NCI-H2029 treated with DMSO at 0.1 percent for 48 hours (cell line): ENCODE measurements at regions not wholly inside any gene's neighbourhood (a gene's known extent, or its start where the extent isn't known, plus 50 kb on each side); places are given as distances from the start of the nearest gene placed in this dataset.
"Not testable (repeated sequence)": the region's sequence is repeated elsewhere in the genome, so short reads cannot be mapped to it uniquely, and the experiment has no call there.

Source experiments
- DNase-seq: peaks from one replicate; lab custom pipeline; 2025; lab: John Stamatoyannopoulos, UW

DNA sequence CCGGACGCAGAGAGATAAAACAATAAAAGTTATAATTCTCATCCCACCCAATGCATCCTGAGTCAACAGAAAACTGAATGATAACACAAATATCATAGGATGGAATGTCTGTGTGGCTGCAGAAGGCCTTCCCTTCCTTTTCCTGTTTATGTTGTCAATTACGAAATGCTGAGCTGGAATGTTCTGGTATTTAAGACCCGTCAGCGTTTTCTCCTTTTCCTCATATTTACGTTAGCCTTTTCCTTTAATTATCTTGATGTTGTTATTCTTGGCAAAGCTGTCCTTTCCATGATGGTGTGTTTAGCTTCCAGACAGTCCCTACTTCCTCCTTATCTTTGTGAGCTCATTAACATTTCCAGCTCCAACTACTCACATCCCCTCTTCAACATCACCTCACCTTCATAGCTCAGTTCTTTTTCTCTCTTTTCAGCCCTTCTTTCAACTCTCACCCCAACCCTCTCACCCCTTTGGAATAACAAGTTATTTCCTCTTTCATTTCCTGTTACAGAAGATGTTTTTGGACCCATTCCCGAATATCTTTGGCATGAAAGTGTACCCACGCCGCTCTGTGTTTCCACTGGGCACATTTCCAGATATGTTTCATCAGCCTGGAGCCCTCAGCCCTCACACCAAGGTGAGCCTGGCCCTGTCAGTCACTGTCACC, 221.6 kb downstream of the NR2F1-AS1 start:
- DNase-seq: peak; percentile 77

DNA sequence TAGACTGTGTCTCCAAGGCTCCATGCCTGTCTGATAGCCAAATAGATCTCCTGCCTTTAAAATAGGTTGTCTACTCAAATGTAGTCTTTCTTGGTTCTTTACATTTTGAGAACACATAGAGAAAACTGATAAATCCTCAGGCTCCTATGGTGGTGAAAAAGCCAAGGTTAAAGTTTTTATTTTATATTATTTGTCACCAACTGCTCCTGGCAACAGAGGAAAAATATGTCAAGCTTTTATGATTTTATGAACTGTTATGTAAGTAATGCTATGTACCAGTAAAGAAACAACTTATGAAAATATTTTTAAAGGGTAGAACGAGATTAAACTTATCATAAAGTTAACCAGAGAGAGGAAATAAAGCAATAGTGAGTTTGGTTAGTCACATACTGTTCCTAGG, 222.8 kb downstream of the NR2F1-AS1 start:
- no peak for DNase-seq

DNA sequence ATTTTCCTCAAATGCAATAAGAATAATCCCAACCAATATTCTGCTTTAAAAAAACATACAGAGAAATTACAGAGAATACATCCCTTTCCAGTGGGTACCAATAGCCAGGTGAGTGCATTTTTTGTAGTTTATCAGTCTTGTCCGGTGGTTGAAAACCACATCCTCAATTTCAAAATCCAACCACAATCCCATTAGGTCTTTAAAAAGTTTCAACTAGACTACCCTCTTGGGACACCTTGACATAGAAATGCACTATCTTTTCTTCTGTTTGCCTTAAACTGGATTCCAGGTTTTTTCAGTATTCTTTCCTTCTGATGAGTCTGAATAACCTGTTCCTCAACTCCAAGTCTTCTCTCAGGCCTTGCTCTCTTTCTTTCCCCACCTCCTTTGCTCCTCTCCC, 223.3 kb downstream of the NR2F1-AS1 start:
- no peak for DNase-seq

DNA sequence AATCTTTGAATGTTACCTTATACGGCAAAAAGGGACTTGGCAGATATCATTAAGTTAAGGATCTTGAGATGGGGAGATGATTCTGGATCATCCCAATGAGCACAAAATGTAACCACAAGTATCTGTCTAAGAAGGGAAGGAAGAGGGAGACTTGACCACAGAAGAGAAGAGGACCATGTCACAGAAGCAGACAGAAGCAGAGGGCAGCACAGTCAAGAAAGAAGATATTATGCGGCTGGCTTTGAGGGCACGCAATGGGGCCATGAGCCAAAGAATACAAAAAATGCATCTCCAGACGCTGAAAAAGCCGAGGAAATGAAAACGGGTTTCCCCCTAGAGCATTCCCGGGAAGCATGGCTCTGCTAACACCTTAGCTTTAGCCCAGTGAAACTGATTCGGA, 225.3 kb downstream of the NR2F1-AS1 start:
- no peak for DNase-seq

DNA sequence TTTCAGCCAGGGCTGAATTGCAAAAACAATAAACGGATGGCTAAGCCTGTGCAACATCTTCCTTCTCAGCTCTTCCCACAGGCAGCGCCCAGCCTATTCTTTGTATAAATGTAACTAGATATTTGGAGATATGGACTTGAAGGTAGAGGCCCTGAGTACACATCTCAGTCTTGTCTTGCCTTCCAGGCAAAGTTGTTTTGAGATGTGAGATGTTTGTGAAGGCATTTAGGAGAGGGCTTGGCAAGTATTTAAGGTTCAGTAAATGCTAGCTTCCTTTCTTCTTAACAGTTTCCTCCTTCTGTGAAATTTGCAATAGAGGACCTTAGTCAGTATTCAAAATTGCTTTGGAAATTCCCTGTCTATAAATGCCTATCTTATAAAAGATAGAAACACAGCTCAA, 228.8 kb downstream of the NR2F1-AS1 start:
- no peak for DNase-seq

DNA sequence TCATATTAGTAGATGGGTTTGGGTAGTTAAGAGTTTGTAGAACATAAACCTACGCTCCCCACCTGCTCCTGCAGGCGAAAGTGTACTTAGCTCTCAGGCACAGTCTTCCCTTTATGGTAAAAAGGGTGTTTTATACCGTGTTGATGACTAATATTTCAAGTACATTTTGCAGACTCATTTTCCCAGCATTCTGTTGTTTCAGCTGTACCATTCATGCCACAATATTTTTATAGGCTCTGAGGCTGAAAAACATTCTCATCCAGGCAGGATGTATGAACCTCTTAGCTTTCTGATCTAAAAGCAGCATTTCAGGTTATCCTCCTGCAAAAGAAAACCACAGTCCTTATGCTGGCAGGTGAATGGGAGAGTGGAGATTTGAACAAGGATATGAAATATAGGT, 231.4 kb downstream of the NR2F1-AS1 start:
- no peak for DNase-seq

- no peak for DNase-seq
Measured at GRCh38 chr5:93348231-93348630, 232.8 kb downstream of the NR2F1-AS1 start.

DNA sequence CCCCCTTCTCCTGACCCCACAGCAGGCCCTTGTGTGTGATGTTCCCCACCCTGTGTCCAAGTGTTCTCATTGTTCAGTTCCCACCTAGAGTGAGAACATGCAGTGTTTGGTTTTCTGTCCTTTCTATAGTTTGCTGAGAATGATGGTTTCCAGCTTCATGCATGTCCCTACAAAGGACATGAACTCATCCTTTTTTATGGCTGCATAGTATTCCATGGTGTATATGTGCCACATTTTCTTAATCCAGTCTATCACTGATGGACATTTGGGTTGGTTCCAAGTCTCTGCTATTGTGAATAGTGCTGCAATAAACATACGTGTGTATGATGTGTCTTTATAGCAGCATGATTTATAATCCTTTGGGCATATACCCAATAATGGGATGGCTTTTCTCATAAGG, 234.2 kb downstream of the NR2F1-AS1 start:
- not testable (repeated sequence) for DNase-seq

DNA sequence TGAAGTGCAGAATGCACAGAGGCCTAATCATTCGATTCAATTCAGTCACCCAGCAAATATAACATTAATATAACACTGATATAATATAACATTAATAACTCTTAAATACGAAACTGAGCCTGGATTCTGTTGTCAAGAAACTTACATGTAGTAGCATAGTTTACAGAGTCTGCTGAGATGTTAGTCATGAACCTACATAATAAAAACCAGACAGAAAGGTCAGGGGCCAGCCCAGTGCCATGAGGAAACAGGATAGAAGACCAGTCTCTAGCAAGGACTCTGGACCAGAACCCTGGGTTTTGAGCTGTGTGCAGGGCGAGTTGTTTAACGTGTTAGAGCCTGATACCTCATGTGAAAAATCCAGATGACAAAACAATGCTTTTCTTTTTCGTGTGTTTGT, 234.7 kb downstream of the NR2F1-AS1 start:
- no peak for DNase-seq

GRCh38 chr5:93343570-93343969, 237.4 kb downstream of the NR2F1-AS1 start:
- no peak for DNase-seq

DNA sequence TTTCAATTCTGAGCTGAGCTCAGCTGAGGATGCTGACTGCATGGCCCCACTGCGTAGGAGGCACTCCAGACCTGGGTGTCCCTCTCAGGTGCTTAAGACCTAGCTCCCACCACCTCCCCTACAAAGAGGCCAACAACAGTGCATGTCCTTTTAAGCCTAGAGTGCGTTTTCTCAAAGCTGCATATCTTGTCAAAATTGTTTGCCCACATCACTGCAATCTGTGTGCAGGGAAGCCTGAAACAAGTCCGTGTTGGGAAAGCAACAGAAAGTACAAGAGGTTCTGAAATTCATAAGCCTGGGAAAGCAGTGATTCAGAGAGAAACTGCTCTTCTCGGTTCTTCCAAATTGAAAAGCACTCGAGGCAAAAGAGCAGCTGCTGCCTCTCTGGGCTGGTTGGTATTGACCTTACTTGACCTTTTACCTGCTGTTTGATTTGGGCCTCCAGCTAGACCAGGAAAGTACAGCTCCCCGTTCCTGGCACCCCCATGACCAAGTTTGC, 238.4 kb downstream of the NR2F1-AS1 start:
- DNase-seq: no peak

DNA sequence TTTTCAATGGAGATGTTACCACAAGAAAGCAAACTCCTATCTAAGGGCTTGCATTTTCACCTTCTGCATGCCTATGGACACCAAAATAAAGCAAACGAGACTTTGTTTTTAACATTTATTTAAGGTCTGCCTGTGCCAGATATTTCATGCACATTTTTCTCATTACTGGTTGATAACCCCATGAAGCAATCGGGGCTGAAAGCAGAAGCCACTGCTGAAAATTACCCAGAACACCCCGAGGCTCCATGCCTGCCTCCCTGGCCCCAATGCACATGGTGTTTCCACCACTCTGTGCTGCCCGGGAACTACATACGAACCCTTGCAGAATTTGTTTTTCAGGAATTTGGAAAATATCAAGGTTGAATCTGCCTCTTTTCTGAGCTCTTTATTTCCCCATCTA, 240.1 kb downstream of the NR2F1-AS1 start:
- DNase-seq: no peak

DNA sequence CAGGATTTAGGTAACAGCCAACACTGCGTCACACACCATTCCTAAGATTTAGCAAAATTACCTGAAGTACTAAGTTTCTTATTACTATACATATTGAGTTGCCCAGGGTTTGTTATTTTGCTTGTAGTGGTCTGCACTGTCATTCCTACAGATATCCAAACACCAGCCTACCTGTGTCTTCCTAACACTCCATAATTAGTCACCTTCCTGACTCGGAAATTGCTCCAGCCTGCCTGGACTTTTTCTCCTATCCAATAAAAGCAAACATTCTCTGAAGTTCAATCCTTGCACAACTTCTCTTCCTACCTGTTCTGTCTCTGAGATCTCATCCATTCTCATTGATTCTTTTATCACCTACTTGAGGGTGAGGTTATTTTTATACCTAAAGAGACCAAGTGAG, 243.9 kb downstream of the NR2F1-AS1 start:
- DNase-seq: no peak

GRCh38 chr5:93336330-93337110, 244.5 kb downstream of the NR2F1-AS1 start:
- DNase-seq: no peak

DNA sequence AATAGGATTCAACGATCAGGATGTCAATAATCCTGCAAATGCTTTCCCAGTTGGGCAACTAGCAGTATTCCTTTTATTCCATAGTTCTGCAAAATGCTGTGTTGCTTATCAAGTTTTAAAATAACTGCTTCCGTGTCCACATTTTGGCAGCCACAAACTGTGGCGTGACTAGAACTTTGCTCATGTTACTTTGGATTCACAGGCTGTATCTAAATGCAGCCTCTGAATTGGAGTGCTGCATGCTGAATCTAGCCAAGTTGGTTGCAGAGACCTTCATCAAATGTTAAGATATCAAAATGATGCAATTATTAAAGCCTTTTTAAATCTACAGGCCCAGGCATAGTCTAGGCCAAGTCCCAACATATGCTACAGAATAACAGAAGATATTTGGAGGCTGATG, 249.2 kb downstream of the NR2F1-AS1 start:
- DNase-seq: no peak

- no peak for DNase-seq
Measured at GRCh38 chr5:93331241-93331640, 249.8 kb downstream of the NR2F1-AS1 start.

DNA sequence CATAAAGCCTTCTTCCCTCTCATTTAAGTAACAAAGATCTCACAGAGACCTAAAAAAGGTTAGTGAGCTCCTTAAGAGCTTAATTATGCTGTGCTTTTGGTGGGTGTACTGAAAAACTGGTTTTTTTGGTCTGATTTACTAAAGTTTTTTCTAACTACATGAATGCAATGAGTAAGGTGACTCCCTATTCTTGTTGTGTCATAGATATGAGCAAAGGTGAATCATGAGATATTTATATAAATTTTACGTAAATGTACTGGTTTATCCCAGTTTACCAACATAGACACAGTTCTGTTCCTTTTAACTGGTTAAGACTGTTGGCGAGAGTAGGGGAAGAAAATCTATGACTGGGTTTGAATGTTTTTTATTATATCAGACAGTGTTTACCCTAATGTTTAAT, 250.5 kb downstream of the NR2F1-AS1 start:
- DNase-seq: no peak

DNA sequence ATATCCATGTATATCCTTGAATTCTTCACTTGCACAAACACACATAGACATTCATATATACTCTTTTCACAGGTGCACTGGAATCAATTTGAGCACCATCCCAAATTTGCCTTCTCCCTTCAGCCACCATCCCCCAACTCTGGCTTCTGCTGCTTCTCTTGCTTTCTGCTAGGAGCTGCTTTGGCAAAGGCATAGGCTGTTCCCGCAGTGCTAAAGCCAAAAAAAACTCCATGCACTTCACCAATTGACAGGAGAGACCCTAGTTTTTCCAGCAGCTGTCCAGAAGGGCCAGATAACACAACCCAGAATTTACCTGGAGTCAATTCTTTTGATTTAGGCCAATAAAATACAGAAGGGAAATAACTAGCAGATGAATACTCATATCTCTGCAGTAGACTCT, 251.3 kb downstream of the NR2F1-AS1 start:
- DNase-seq: no peak

- DNase-seq: no peak
Measured at GRCh38 chr5:93328833-93329232, 252.2 kb downstream of the NR2F1-AS1 start.

GRCh38 chr5:93327605-93328004, 253.4 kb downstream of the NR2F1-AS1 start:
- DNase-seq: no peak

DNA sequence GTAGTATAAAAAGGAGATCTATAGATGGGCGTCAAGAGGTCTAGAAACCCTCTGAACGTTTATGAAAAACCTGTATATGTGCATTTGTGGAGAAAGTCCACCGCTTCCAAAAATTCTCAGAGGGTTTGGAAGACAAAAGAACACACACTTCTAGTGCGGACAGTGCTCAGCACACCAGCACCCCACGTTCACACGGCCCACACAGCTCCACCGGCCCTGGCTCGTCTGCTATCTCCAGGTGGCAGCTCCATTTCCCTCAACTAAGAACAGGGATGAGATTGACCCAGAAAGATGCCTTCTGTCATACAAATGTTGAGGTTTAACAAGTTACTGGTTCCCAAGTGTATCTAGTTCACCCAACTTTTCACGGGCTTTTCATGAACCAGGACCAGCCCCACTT, 255.1 kb downstream of the NR2F1-AS1 start:
- no peak for DNase-seq

DNA sequence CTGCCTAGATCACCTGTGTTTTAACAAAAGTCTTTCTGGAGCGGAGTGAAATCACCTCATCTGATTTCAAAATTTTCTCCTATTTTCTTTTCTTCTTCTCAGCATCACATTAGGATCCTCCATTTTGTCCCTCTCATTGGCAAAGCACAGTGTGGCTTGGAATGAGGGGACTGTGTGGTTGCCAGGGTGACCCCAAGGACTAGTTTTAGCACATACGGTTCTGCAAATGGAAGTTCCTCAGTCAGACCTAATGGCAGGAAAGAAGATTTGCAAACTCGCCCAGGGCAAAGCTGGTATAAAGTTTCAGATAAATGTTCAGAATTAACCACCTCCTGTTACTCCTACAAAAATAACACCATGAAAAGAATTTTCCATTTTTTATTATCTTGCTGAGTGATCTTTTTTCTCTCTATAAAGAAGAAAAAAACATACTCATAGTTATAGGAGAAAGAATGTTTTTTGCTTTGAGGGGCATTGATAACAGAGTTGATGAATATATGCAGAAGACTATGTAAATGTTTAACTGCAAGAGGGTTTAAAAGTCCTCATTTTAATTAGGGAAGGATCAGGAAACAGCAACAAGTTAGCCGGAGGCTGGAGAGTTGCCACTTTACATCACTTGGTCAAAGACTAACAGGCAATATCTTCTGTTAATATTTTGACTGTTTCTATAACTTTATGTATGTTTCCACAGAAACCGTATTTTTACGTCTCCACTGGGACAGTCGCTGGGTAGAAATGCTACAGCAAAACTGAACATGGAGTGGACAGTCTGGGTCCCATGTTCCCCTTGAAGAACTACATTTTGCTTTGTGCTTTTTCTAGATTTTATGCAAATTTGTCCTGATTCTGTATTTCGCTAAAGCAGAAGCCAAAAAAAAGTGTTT, 257.8 kb downstream of the NR2F1-AS1 start:
- DNase-seq: no peak
